PFSK-1 (cell line): ENCODE measurements at regions not wholly inside any gene's neighbourhood (a gene's known extent, or its start where the extent isn't known, plus 50 kb on each side); places are given as distances from the start of the nearest gene placed in this dataset.

ENCODE experiments used
- FOXP2 ChIP-seq: optimal IDR thresholded peaks from 2 replicates; pipeline ENCODE3; 2011; ENCODE audit warnings: borderline replicate concordance, control low read depth, inconsistent platforms; ENCODE audit not compliant: insufficient read depth; ENCODE audit errors: extremely low read length, extremely low read depth
- POLR2AphosphoS5 ChIP-seq: IDR thresholded peaks from 2 replicates; pipeline ENCODE4 v1.6.1; 2012; ENCODE audit warnings: low read depth, mild to moderate bottlenecking, control low read depth, low read length, moderate library complexity
- REST ChIP-seq, 2 experiments: IDR thresholded peaks; 2 replicates each; pipeline versions ENCODE4 v1.6.1 to v1.8.0; 2011 to 2012; ENCODE audit warnings: low read depth in 2 of 2, low read length in 2 of 2, control low read depth in 1 of 2, inconsistent platforms in 1 of 2, mild to moderate bottlenecking in 1 of 2, moderate library complexity in 1 of 2; ENCODE audit not compliant: insufficient read depth in 1 of 2
- SIN3A ChIP-seq: IDR thresholded peaks from 2 replicates; pipeline ENCODE4 v1.6.1; 2012; ENCODE audit warnings: mild to moderate bottlenecking, low read length, moderate library complexity, borderline replicate concordance; ENCODE audit not compliant: insufficient read depth
- TAF1 ChIP-seq: IDR thresholded peaks from 2 replicates; pipeline ENCODE4 v1.6.1; 2012; ENCODE audit warnings: low read length, control low read depth, borderline replicate concordance; ENCODE audit not compliant: insufficient read depth

GRCh38 chr16:72621651-72622050 is 426.3 kb downstream of the ZFHX3 start:
- TF ChIP-seq REST (IDR thresholded peaks at IDR 0.05; ENCODE audit: insufficient read depth in 1 of 2, low read depth in 2 of 2, low read length in 2 of 2) (no peak), SIN3A (no peak), FOXP2 (no peak)

GRCh38 chr16:72620853-72621252 is 427.1 kb downstream of the ZFHX3 start:
- TF ChIP-seq REST (IDR thresholded peaks at IDR 0.05; ENCODE audit: insufficient read depth in 1 of 2, low read depth in 2 of 2, low read length in 2 of 2) (no peak), FOXP2 (no peak), SIN3A (no peak), POLR2AphosphoS5 (no peak), TAF1 (no peak)

- TF ChIP-seq SIN3A: no peak
Observed at GRCh38 chr16:72620348-72620747, 427.6 kb downstream of the ZFHX3 start.

- no peak for TF ChIP-seq FOXP2
- no peak for TF ChIP-seq SIN3A
Observed at GRCh38 chr16:72615856-72616255, 432.1 kb downstream of the ZFHX3 start.

GRCh38 chr16:72612718-72613117 is 435.2 kb downstream of the ZFHX3 start:
- TF ChIP-seq SIN3A (no peak), TAF1 (no peak), FOXP2 (no peak), POLR2AphosphoS5 (no peak), REST (IDR thresholded peaks at IDR 0.05; ENCODE audit: insufficient read depth in 1 of 2, low read depth in 2 of 2, low read length in 2 of 2) (no peak)

GRCh38 chr16:72612256-72612655 is 435.7 kb downstream of the ZFHX3 start:
- TF ChIP-seq SIN3A: no peak
- no peak for TF ChIP-seq FOXP2
- TF ChIP-seq TAF1: no peak
- no peak for TF ChIP-seq POLR2AphosphoS5
- no peak for TF ChIP-seq REST (IDR thresholded peaks at IDR 0.05; ENCODE audit: insufficient read depth in 1 of 2, low read depth in 2 of 2, low read length in 2 of 2)
